GM12872 (cell line): ENCODE measurements at regions not wholly inside any gene's neighbourhood (a gene's known extent, or its start where the extent isn't known, plus 50 kb on each side); places are given as distances from the start of the nearest gene placed in this dataset.

Experiments
- CTCF ChIP-seq: IDR thresholded peaks from 3 replicates; pipeline ENCODE4 v1.5.1; 2011; ENCODE audit warnings: low read depth, mild to moderate bottlenecking, low read length, moderate library complexity; ENCODE audit not compliant: insufficient read depth

GRCh38 chr18:25736516-25736915 is 353.9 kb downstream of the SS18 start:
- no peak for TF ChIP-seq CTCF

- no peak for TF ChIP-seq CTCF
These were observed 355.0 kb downstream of the SS18 start for GRCh38 chr18:25735459-25735858.

GRCh38 chr18:25734336-25734735 is 356.1 kb downstream of the SS18 start:
- no peak for TF ChIP-seq CTCF

GRCh38 chr18:25732862-25733261 is 357.6 kb downstream of the SS18 start:
- TF ChIP-seq CTCF: no peak

GRCh38 chr18:25729072-25729471 is 361.3 kb downstream of the SS18 start:
- TF ChIP-seq CTCF: no peak

- TF ChIP-seq CTCF: no peak
These were observed 363.0 kb downstream of the SS18 start for GRCh38 chr18:25727281-25727985.

GRCh38 chr18:25726298-25726697 is 364.1 kb downstream of the SS18 start:
- TF ChIP-seq CTCF: no peak
